Activated CD4-positive, alpha-beta T cell treated with anti-CD3 and anti-CD28 coated beads, Interleukin-2, Interleukin-4, amounts not matched to agents 100 ng/mL and 50 ng/mL, durations not matched to agents 16 hours and 8 hours (primary cell): ENCODE measurements at regions not wholly inside any gene's neighbourhood (a gene's known extent, or its start where the extent isn't known, plus 50 kb on each side); places are given as distances from the start of the nearest gene placed in this dataset.
"Not testable (repeated sequence)": the region's sequence is repeated elsewhere in the genome, so short reads cannot be mapped to it uniquely, and the experiment has no call there.

Source experiments
- DNase-seq: peaks from one replicate; pipeline ENCODE4 v3.0.0-alpha.2; 2020; ENCODE audit warnings: low spot score

DNA sequence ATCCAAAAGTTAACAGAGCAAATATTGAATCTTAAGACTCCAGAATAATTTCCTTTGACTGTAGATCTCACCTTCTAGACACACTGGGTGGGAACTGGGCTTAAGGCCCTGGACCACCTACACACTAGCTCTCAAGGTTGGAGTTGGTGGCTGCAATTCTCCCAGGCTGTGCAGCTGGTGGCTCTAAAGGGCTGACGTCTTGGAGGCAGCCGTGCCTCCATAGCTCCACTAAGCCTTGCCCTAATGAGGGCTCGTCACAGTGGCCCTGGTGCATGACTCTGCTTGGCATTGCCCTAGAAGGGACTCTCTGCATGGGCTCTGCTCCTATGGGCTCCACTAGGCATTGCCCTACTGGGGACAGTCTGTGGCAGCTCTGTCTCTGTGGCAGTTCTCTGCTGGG is 1005.2 kb downstream of the CCSER2 start:
- no peak for DNase-seq

- DNase-seq, result no peak
Measured at GRCh38 chr10:85362401-85362800, 1004.2 kb downstream of the GRID1 start.

- DNase-seq, result no peak
Measured at GRCh38 chr10:85377029-85377806, 989.4 kb downstream of the GRID1 start.

DNA sequence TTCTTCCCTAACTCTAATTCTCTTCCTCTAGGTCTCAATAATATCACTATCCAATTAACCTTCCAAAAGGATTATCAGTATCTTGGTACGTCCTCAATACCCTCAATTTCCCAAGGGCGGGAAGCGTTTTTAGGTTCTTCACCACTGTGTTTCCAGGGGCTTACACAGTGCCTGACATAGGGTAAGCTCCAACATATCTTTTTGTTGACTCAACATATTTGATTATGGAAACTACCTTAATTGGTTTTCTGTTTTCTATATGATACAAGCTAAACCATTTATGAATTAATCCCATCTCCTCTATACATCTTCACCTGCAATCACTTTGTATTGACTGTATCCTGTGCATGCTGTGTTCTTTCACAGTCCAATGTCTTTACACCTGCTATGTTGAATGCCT is 987.3 kb downstream of the GRID1 start:
- no peak for DNase-seq

DNA sequence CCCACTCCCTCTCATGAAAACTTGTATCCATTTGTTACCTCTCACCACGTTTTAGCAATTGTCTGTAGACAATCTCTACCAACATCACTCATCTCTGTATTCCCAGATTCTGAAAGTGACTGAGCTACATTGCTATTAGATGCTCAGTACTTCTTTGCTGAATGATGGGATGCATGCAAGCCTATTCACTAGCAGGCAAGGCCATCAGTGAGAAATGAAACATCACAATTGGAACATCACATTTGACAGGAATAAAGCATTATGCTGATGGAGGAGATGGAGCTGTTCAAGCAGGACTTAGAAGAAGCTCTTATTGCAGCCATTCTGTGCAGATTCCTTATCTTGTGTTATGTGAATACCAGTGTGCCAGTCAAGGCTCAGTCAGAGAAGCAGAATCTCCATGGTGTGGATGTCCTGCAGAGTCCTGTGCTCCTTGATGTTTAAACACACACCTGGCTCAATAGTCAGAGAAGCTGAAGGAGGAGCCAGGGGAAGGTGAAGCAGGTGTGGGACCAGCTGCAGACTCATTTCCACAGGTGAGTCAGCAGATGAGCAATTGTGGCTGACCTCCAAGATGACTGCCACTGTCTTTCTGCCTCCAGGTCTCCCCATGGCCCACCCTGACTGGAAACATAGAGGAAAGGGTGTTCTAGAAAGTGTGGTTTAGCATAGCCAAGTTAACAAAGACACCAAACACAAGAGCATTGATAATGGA is 965.5 kb downstream of the GRID1 start:
- no peak for DNase-seq

- DNase-seq, result no peak
Measured at GRCh38 chr10:85402541-85402940, 964.1 kb downstream of the GRID1 start.

GRCh38 chr10:85407088-85407487 is 959.5 kb downstream of the GRID1 start:
- no peak for DNase-seq

- no peak for DNase-seq
Measured at GRCh38 chr10:85408388-85408787, 958.2 kb downstream of the GRID1 start.

DNA sequence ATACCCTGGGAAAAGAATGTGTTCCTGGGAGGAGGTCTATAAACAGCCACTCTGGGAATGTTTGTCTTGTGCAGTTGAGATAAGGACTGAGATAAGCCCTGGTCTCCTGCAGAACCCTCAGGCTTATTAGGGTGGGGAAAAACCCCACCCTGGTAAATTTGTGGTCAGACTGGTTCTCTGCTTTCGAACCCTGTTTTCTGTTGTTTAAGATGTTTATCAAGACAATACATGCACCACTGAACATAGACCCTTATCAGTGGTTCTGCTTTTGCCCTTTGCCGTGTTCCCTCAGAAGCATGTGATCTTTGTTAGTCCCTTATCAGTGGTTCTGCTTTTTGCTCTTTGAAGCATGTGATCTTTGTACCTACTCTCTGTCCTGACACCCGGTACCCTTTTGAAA is 956.0 kb downstream of the GRID1 start:
- DNase-seq, result not testable (repeated sequence)

DNA sequence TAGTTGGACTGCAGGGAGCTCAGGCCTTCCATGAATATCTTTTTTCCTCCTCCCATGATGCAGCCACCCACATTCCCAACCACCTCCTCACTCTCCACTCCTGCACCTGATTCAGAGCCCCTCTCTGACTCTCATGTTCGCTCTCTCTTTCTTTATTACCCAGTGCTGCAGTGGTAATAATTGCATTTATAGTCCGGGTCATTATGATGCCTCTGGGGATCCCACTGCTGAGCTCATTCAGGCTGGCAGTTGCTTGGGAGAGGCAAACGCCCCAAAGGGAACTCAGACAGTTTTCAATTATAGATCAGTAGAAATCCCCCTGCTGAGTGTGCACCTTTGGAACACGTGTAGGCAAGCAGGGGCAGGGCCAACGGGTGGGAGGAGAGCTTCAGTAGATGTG is 953.0 kb downstream of the GRID1 start:
- no peak for DNase-seq

GRCh38 chr10:85420501-85421191 is 945.9 kb downstream of the GRID1 start:
- DNase-seq, result no peak

GRCh38 chr10:85421421-85421820 is 945.2 kb downstream of the GRID1 start:
- no peak for DNase-seq

DNA sequence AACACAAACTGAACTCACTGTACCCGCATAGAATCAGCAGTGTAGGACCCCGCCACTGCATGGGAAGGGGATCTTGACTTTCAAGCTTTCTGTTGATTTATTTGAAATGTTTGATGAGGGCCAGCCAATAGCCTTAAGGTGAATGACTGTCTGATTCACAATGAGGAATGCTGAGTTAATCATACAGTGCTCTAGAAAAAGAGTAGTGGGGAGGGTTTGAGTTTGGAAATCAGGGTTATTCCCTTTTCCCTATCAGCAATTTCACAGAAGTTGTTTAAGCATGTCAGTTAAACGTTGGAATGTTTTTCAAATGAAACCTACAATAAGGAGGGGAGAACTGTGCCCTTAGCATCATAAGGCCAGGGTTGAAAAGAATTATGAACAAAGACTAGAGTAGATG is 937.5 kb downstream of the GRID1 start:
- no peak for DNase-seq

GRCh38 chr10:85430991-85431390 is 935.6 kb downstream of the GRID1 start:
- no peak for DNase-seq

DNA sequence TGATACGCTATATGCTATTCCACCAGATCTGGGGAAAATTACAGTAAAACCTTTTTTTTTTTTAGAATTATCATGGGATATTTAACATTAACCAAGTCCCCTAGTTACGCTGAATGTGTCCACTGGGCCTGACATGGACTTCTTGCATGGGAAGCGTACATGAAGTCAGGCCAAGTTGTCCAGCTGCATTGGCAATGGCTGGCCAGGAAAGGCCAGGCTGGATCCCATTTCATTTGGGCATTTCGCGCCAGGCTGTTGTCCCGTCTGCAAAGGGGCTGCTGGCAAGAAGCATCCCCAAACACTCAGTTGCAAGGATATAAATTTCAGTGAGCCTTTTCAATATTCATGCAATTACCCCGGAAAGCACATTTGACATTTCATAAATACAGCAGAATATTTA is 933.3 kb downstream of the GRID1 start:
- no peak for DNase-seq

- DNase-seq, result no peak
Measured at GRCh38 chr10:85444868-85445267, 921.7 kb downstream of the GRID1 start.

GRCh38 chr10:85445702-85446101 is 920.9 kb downstream of the GRID1 start:
- DNase-seq, result no peak

- no peak for DNase-seq
Measured at GRCh38 chr10:85446827-85447226, 919.8 kb downstream of the GRID1 start.

DNA sequence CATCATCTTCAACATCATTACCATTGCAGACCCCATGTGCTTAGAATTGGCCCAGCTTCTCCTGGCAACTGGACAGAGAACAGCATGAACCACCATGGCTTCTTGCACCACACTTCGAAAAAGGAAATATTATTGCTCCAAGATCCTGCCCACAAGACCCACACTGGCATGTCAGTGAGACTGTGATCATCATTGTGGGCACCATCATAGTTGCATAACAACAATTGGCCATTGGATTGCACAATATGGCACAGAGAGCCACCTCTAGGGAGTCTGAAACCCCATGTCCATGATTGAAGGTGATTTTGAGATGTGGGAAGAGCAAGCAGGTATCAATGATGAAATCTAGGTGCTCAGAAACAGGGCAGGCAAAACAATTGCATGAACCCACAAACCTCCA is 918.9 kb downstream of the GRID1 start:
- no peak for DNase-seq

DNA sequence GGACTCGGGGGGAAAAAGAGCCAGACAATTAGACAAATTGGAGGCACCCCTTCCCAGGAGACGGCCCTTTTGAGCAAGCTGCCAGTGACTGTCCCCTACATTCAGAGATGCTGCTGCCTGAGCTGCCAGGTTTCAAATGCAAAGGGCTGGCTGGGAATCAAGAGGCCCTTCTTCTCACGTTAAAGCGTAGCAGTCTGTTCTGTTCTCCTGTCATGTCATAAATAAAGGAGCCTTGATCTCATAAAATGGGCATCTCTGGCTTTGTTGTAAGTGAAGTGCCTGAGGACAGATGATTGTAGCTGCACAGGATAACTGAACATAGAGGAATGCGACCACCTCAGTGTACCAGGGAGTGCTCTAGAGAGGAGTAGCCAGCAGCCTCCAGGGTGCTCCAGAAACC is 917.9 kb downstream of the GRID1 start:
- DNase-seq, result no peak

DNA sequence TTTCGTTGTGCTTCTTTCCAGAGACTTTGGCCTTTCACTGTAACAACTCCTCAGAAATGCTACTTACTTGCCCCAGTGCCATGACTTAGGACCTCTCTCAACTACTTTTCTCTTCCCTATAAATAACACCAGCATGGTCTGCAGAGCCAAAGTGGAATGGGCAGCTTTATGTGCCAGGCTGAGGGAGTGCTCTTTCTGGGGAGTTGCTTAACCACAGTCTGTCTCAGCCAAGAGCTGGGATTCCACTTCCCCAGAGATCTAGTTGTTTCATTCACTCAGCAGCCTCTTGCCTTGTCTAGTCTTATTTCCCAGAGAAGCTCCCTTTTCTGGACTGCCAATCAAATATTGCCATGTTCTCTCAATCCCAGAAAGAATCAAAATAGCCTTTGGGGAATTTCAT is 912.2 kb downstream of the GRID1 start:
- no peak for DNase-seq

GRCh38 chr10:85457191-85457590 is 909.4 kb downstream of the GRID1 start:
- DNase-seq, result no peak

DNA sequence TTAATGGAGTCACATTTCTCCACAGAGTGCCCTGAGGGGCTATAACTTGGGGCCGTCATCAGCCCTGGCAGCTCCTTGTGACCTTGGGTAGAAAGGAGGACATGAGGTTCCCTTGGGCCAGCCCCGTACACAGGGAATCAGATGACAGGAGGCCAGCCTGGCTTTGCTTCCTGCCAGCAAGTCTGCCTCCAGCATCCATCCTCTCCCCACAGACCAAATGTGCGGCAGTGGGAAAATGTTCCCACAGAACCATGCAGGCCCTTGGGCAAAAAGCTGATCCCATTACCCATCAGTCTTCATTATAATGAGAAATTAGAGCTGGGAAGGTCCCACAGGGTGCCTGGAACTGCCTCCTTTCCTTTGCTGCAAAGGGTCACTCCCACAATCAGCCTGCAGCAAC is 908.3 kb downstream of the GRID1 start:
- no peak for DNase-seq
